H1 (cell line): ENCODE measurements at regions not wholly inside any gene's neighbourhood (a gene's known extent, or its start where the extent isn't known, plus 50 kb on each side); places are given as distances from the start of the nearest gene placed in this dataset.
A peak's percentile ranks its signal among the peaks of the same experiment; 100 is the strongest.

ENCODE experiments used
- CTCF ChIA-PET: fragments of 300-600 bp; sonication (Branson Sonifier 250); formaldehyde crosslinking; loops from one replicate; lab custom pipeline; 2021; ENCODE audit not compliant: partially characterized antibody; lab: Charles Lee
- POLR2A ChIA-PET: fragments of 300-600 bp; sonication (Branson Sonifier 250); formaldehyde crosslinking; loops from one replicate; lab custom pipeline; 2021; ENCODE audit warnings: inconsistent platforms; ENCODE audit not compliant: partially characterized antibody; lab: Charles Lee
- DNase-seq, 2 experiments: peaks; one replicate each; pipeline versions ENCODE4 v3.0.0 to v3.0.0-alpha.2; 2010 to 2022; ENCODE audit warnings: low spot score in 2 of 2, low read depth in 1 of 2, mixed read lengths in 1 of 2
- FAIRE-seq: peaks from 2 replicates; lab custom pipeline; 2011; peaks lifted over from hg19 to GRCh38; lab: Jason Lieb, UNC
- H2AFZ ChIP-seq: 2 replicates; pipeline ENCODE4 v1.8.1; 2012; ENCODE audit warnings: low read length, inconsistent platforms
- H2AK5ac ChIP-seq: 2 replicates; pipeline ENCODE4 v1.6.1; 2013; ENCODE audit warnings: low read depth, low read length
- H2BK120ac ChIP-seq: replicated peaks from 2 replicates; pipeline ENCODE3; 2013; ENCODE audit warnings: low read depth, low read length, inconsistent platforms
- H2BK12ac ChIP-seq: 2 replicates; pipeline ENCODE4 v1.6.1; 2013; ENCODE audit warnings: low read depth, low read length
- H2BK15ac ChIP-seq: 2 replicates; pipeline ENCODE4 v1.6.1; 2013; ENCODE audit warnings: low read length
- H2BK20ac ChIP-seq: 2 replicates; pipeline ENCODE4 v1.6.1; 2013; ENCODE audit warnings: low read length
- H2BK5ac ChIP-seq: 2 replicates; pipeline ENCODE4 v1.6.1; 2013; ENCODE audit warnings: low read depth, low read length
- H3K14ac ChIP-seq: 2 replicates; pipeline ENCODE4 v1.6.1; 2013; ENCODE audit warnings: inconsistent platforms; ENCODE audit not compliant: insufficient read length
- H3K18ac ChIP-seq: 2 replicates; pipeline ENCODE4 v1.6.1; 2013; ENCODE audit warnings: low read length; ENCODE audit errors: extremely low read depth
- H3K23ac ChIP-seq: 2 replicates; pipeline ENCODE4 v1.6.1; 2013; ENCODE audit warnings: inconsistent platforms; ENCODE audit not compliant: insufficient read length
- H3K23me2 ChIP-seq: 2 replicates; pipeline ENCODE4 v1.6.1; 2013; ENCODE audit warnings: low read depth, low read length
- H3K27ac ChIP-seq: 2 replicates; pipeline ENCODE4 v1.6.1; 2011; ENCODE audit warnings: low read depth, low read length, inconsistent platforms
- H3K27me3 ChIP-seq, 4 experiments: replicated peaks in 1 of 4; 1 replicate in 1 of 4; 2 replicates in 3 of 4; pipeline versions ENCODE4 v1.6.1 to v1.8.1; 2011 to 2013; ENCODE audit warnings: low read length in 3 of 4, mild to moderate bottlenecking in 3 of 4, inconsistent platforms in 2 of 4, mixed read lengths in 2 of 4, moderate library complexity in 1 of 4; ENCODE audit not compliant: control insufficient read depth in 3 of 4, insufficient read depth in 3 of 4; ENCODE audit errors: extremely low read depth in 1 of 4
- H3K36me3 ChIP-seq, 4 experiments: 2 replicates each; pipeline versions ENCODE4 v1.6.1 to v1.8.1; 2011 to 2013; ENCODE audit warnings: mild to moderate bottlenecking in 4 of 4, low read length in 3 of 4, moderate library complexity in 2 of 4, control low read depth in 1 of 4, inconsistent platforms in 1 of 4; ENCODE audit not compliant: insufficient read depth in 4 of 4, control insufficient read depth in 2 of 4
- H3K4ac ChIP-seq: replicated peaks from 2 replicates; pipeline ENCODE3; 2013; ENCODE audit warnings: low read length, low read depth, mixed read lengths, inconsistent platforms; ENCODE audit not compliant: insufficient read length
- H3K4me1 ChIP-seq, 4 experiments: replicated peaks in 1 of 4; 1 replicate in 1 of 4; 2 replicates in 3 of 4; pipeline versions ENCODE4 v1.6.1 to v1.8.1; 2011 to 2013; ENCODE audit warnings: low read length in 3 of 4, inconsistent platforms in 2 of 4, mixed read lengths in 1 of 4; ENCODE audit not compliant: insufficient read depth in 4 of 4, control insufficient read depth in 3 of 4
- H3K4me2 ChIP-seq, 2 experiments: 2 replicates each; pipeline versions ENCODE4 v1.6.1 to v1.8.1; 2011 to 2013; ENCODE audit warnings: low read depth in 2 of 2, low read length in 2 of 2, control low read depth in 1 of 2, inconsistent platforms in 1 of 2, mild to moderate bottlenecking in 1 of 2; ENCODE audit not compliant: insufficient read depth in 1 of 2
- H3K4me3 ChIP-seq, 4 experiments: fragments of 200-600, 300-600 bp in 1 of 4; sonication (generic), shearing (Covaris generic), sonication (Bioruptor Twin) in 1 of 4; 2 replicates each; pipeline versions ENCODE4 v1.5.1 to v1.8.1; 2011 to 2016; ENCODE audit warnings: low read length in 4 of 4, low read depth in 3 of 4, control low read depth in 2 of 4, inconsistent platforms in 2 of 4, mild to moderate bottlenecking in 2 of 4, mixed read lengths in 1 of 4, moderate library complexity in 1 of 4; ENCODE audit not compliant: insufficient read depth in 2 of 4; ENCODE audit errors: extremely low read depth in 1 of 4
- H3K56ac ChIP-seq: replicated peaks from 2 replicates; pipeline ENCODE3; 2013; ENCODE audit warnings: low read depth, mild to moderate bottlenecking, mixed read lengths, low read length, inconsistent platforms; ENCODE audit not compliant: insufficient read length
- H3K79me1 ChIP-seq: 2 replicates; pipeline ENCODE4 v1.6.1; 2013; ENCODE audit warnings: low read depth, low read length, control low read depth
- H3K79me2 ChIP-seq, 2 experiments: 2 replicates each; pipeline versions ENCODE4 v1.6.1 to v1.8.1; 2012 to 2013; ENCODE audit warnings: low read length in 2 of 2, mild to moderate bottlenecking in 2 of 2, inconsistent platforms in 1 of 2; ENCODE audit not compliant: insufficient read depth in 2 of 2, control insufficient read depth in 1 of 2
- H3K9ac ChIP-seq, 4 experiments: replicated peaks in 1 of 4; 1 replicate in 1 of 4; 2 replicates in 3 of 4; pipeline versions ENCODE4 v1.6.1 to v1.8.1; 2011 to 2013; ENCODE audit warnings: low read depth in 3 of 4, low read length in 3 of 4, control low read depth in 2 of 4, mild to moderate bottlenecking in 2 of 4, moderate library complexity in 2 of 4, inconsistent platforms in 1 of 4; ENCODE audit errors: extremely low read depth in 1 of 4
- H3K9me3 ChIP-seq, 2 experiments: 2 replicates each; pipeline versions ENCODE4 v1.6.1 to v1.8.1; 2012 to 2013; ENCODE audit warnings: mild to moderate bottlenecking in 2 of 2, moderate library complexity in 2 of 2, control low read depth in 1 of 2, inconsistent platforms in 1 of 2, low read depth in 1 of 2, low read length in 1 of 2, mixed read lengths in 1 of 2; ENCODE audit not compliant: insufficient read depth in 2 of 2
- H4K20me1 ChIP-seq, 2 experiments: replicated peaks in 1 of 2; 2 replicates each; pipeline versions ENCODE3 to v1.8.1; 2011 to 2013; ENCODE audit warnings: inconsistent platforms in 2 of 2, low read length in 2 of 2, mild to moderate bottlenecking in 1 of 2; ENCODE audit not compliant: insufficient read depth in 2 of 2, control insufficient read depth in 1 of 2
- H4K5ac ChIP-seq: 2 replicates; pipeline ENCODE4 v1.6.1; 2013; ENCODE audit warnings: low read length, low read depth, mixed read lengths, inconsistent platforms; ENCODE audit not compliant: insufficient read length
- H4K8ac ChIP-seq: 2 replicates; pipeline ENCODE4 v1.8.0; 2013; ENCODE audit warnings: mild to moderate bottlenecking, moderate library complexity, low read length, inconsistent platforms; ENCODE audit not compliant: insufficient read depth; ENCODE audit errors: extremely low read depth
- H4K91ac ChIP-seq: replicated peaks from 2 replicates; pipeline ENCODE3; 2013; ENCODE audit warnings: low read length, mixed read lengths, inconsistent platforms; ENCODE audit not compliant: insufficient read length
- CTCF ChIP-seq, 3 experiments: IDR thresholded peaks; 1 replicate in 2 of 3; 2 replicates in 1 of 3; pipeline versions ENCODE4 v1.5.1 to v1.6.1; 2011; ENCODE audit warnings: low read length in 3 of 3, mild to moderate bottlenecking in 3 of 3, inconsistent platforms in 2 of 3, low read depth in 1 of 3, moderate library complexity in 1 of 3; ENCODE audit not compliant: insufficient read depth in 1 of 3; ENCODE audit errors: control extremely low read depth in 1 of 3
- KDM4A ChIP-seq: IDR thresholded peaks from one replicate; pipeline ENCODE4 v1.7.1; 2012; ENCODE audit warnings: low read depth, mild to moderate bottlenecking, moderate library complexity, low read length, inconsistent platforms; ENCODE audit not compliant: severe bottlenecking
- POLR2AphosphoS5 ChIP-seq: IDR thresholded peaks from 2 replicates; pipeline ENCODE4 v1.6.1; 2011; ENCODE audit warnings: low read depth, low read length
- RAD21 ChIP-seq, 2 experiments: IDR thresholded peaks in 1 of 2; conservative IDR thresholded peaks in 1 of 2; 2 replicates each; pipeline ENCODE4 v1.6.1; 2011; ENCODE audit warnings: low read depth in 2 of 2, low read length in 2 of 2, improper control_type of control experiment in 1 of 2, inconsistent platforms in 1 of 2, mild to moderate bottlenecking in 1 of 2, moderate library complexity in 1 of 2
- SAP30 ChIP-seq: fragments of 300-600 bp; sonication (generic); IDR thresholded peaks from 2 replicates; pipeline ENCODE4 v1.7.1; 2012; ENCODE audit warnings: low read length, moderate library complexity, mild to moderate bottlenecking, inconsistent platforms; ENCODE audit not compliant: insufficient read depth, insufficient replicate concordance
- SRF ChIP-seq: IDR thresholded peaks from 2 replicates; pipeline ENCODE4 v1.6.1; 2011; ENCODE audit warnings: mild to moderate bottlenecking, low read depth, low read length, moderate library complexity
- TAF7 ChIP-seq: optimal IDR thresholded peaks from 2 replicates; pipeline ENCODE3; 2011; ENCODE audit warnings: low read depth, mild to moderate bottlenecking, inconsistent platforms, low read length, moderate library complexity, borderline replicate concordance
- TCF12 ChIP-seq: IDR thresholded peaks from 2 replicates; pipeline ENCODE4 v1.6.1; 2011; ENCODE audit warnings: low read depth, mild to moderate bottlenecking, low read length
- YY1 ChIP-seq: IDR thresholded peaks from 2 replicates; pipeline ENCODE4 v1.6.1; 2011; ENCODE audit warnings: low read depth, mild to moderate bottlenecking, low read length
- ZNF274 ChIP-seq: IDR thresholded peaks from 2 replicates; pipeline ENCODE4 v1.7.0; 2012; ENCODE audit warnings: low read length, borderline replicate concordance; ENCODE audit errors: extremely low read depth
- WGBS, 2 experiments: shearing (Covaris generic) in 1 of 2; methylation state at CpG; one replicate each; pipeline versions ENCODE4 v1.1.6 to v1.1.7; 2013 to 2015; ENCODE audit warnings: low lambda C conversion rate in 2 of 2, mixed read lengths in 2 of 2, inconsistent platforms in 1 of 2, low coverage in 1 of 2, missing lambda C conversion rate in 1 of 2; ENCODE audit not compliant: insufficient replicate concordance in 2 of 2, insufficient coverage in 1 of 2, insufficient read length in 1 of 2; ENCODE audit errors: extremely low coverage in 1 of 2, missing lambda C conversion rate in 1 of 2; 5-methylcytosine and 5-hydroxymethylcytosine counted together

DNA sequence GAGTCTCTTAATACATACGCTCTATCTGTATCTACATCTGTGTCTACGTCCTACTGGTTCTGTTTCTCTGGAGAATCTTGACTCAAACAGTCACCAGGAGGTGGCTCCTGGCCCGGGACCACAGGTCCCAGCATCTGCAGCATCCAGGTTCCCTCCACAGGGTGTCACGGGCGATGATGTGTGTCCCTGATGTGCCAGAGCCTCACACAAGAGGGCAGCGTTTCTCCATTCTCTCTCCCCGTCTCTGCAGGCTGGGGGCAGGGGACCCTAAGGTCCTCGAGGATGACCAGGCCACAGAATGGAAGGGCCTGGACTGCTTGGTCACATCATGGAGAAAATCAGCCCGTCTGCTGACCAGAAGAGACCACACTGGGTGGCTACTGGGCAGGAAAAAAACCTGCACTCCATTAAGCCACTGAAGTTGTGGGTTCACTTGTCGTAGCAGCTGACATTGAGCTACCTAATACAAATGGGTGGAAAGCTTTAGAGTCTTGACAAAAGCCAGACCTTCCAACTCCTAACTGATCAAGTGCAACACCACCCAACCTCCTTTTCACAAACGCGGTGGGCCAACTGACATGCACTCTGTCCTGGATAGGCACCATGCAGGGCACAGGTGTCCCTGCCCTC is 392.5 kb downstream of the CTTN start:
- CTCF ChIA-PET = interaction anchor here (0.8 to 2.4 kb wide), 27 partner anchors 10 to 667 kb away, joined by 3 to 15 read pairs (median 4); no protein-coding TSS in a partner anchor
- no peak for FAIRE-seq
- H3K27ac ChIP-seq = no peak overlapping the region
- no peak for TF ChIP-seq ZNF274
- no peak for TF ChIP-seq KDM4A
- TF ChIP-seq YY1 = no peak
- no peak for TF ChIP-seq SAP30
- peak; percentile 76 to 80 for TF ChIP-seq RAD21 (IDR thresholded peaks at IDR 0.05 in 1 of 2, conservative IDR thresholded peaks at IDR 0.05 in 1 of 2; ENCODE audit: low read depth in 2 of 2, low read length in 2 of 2)
- TF ChIP-seq CTCF (IDR thresholded peaks at IDR 0.05; ENCODE audit: control extremely low read depth in 1 of 3, insufficient read depth in 1 of 3, low read depth in 1 of 3, low read length in 3 of 3) = peak; percentile 75 to 83 (median 79)
- TF ChIP-seq TAF7 = no peak
- TF ChIP-seq SRF = no peak
- no peak for TF ChIP-seq TCF12
- no peak for TF ChIP-seq POLR2AphosphoS5

More for the DNA sequence above, 392.5 kb downstream of the CTTN start:
- no peak overlapping the region for H2BK120ac ChIP-seq
- H2AK5ac ChIP-seq = no peak overlapping the region
- no peaks in the 10 kb centered on the region; a peak in 1 of 7 replicates for H3K27me3 ChIP-seq
- H3K9ac ChIP-seq = no peak overlapping the region
- no peaks in the 10 kb centered on the region for H3K4me1 ChIP-seq
- WGBS, 2 experiments = 87% methylated on average over 12 of the region's 12 CpGs; no CpG with 5 or more reads in 1 of the 2 experiments
- H3K79me2 ChIP-seq = peaks cover 0 to 6% of the 10 kb centered on the region in 2 experiments; a peak in 2 of 4 replicates
- H3K79me1 ChIP-seq = no peaks in the 10 kb centered on the region; the same call in none of the 2 replicates
- peak; percentile 19 to 66 for DNase-seq
- no peak overlapping the region for H2BK12ac ChIP-seq
- H3K14ac ChIP-seq = no peak overlapping the region
- H3K4me3 ChIP-seq = no peak overlapping the region
- no peak overlapping the region for H4K8ac ChIP-seq
- POLR2A ChIA-PET = interaction anchor here (1.0 to 1.1 kb wide), 2 partner anchors 22 to 290 kb away, joined by 3 read pairs; no protein-coding TSS in a partner anchor
- H3K23me2 ChIP-seq = peaks cover 9% of the 10 kb centered on the region; the same call in 1 of the 2 replicates
- H4K5ac ChIP-seq = no peak overlapping the region
- H3K9me3 ChIP-seq = peaks cover 6 to 25% of the 10 kb centered on the region in 2 experiments
- no peak overlapping the region for H2BK5ac ChIP-seq
- peaks cover 0 to 8% of the 10 kb centered on the region in 2 experiments for H4K20me1 ChIP-seq
- H3K18ac ChIP-seq = no peak overlapping the region
- H3K4ac ChIP-seq = no peak overlapping the region
- H3K56ac ChIP-seq = no peak overlapping the region
- no peak overlapping the region for H4K91ac ChIP-seq
- H3K36me3 ChIP-seq = peaks cover 2 to 7% (median 3%) of the 10 kb centered on the region in 4 experiments; a peak in 5 of 8 replicates
- H3K23ac ChIP-seq = no peak overlapping the region
- H2BK15ac ChIP-seq = no peak overlapping the region
- no peak overlapping the region for H3K4me2 ChIP-seq
- no peak overlapping the region for H2AFZ ChIP-seq
- H2BK20ac ChIP-seq = no peak overlapping the region
